Neural cell (in vitro differentiated cells): ENCODE measurements at regions not wholly inside any gene's neighbourhood (a gene's known extent, or its start where the extent isn't known, plus 50 kb on each side); places are given as distances from the start of the nearest gene placed in this dataset.

Experiments used
- CTCF ChIP-seq: fragments of 450-650 bp; IDR thresholded peaks from 2 replicates; pipeline ENCODE4 v1.5.1; 2014; ENCODE audit warnings: antibody characterized with exemption, mild to moderate bottlenecking, moderate library complexity; ENCODE audit not compliant: poor library complexity, severe bottlenecking
- EZH2 ChIP-seq: fragments of 200-600, 300-800 bp; shearing (Covaris generic), sonication (generic); IDR thresholded peaks from 2 replicates; pipeline ENCODE4 v1.6.1; 2014; ENCODE audit warnings: antibody characterized with exemption, low read length, borderline replicate concordance, mild to moderate bottlenecking; ENCODE audit not compliant: insufficient read depth, poor library complexity, severe bottlenecking

GRCh38 chr2:222780051-222780450 lies 80.8 kb upstream of the ACSL3 start:
- TF ChIP-seq EZH2, result no peak
- no peak for TF ChIP-seq CTCF
